Activated CD8-positive, alpha-beta memory T cell treated with anti-CD3 and anti-CD28 coated beads for 24 hours (primary cell): ENCODE measurements at regions not wholly inside any gene's neighbourhood (a gene's known extent, or its start where the extent isn't known, plus 50 kb on each side); places are given as distances from the start of the nearest gene placed in this dataset.

Source experiments
- DNase-seq: peaks from one replicate; pipeline ENCODE4 v3.0.0-alpha.2; 2020

GRCh38 chr20:59499863-59500262, 104.5 kb upstream of the PHACTR3 start:
- DNase-seq = no peak

DNA sequence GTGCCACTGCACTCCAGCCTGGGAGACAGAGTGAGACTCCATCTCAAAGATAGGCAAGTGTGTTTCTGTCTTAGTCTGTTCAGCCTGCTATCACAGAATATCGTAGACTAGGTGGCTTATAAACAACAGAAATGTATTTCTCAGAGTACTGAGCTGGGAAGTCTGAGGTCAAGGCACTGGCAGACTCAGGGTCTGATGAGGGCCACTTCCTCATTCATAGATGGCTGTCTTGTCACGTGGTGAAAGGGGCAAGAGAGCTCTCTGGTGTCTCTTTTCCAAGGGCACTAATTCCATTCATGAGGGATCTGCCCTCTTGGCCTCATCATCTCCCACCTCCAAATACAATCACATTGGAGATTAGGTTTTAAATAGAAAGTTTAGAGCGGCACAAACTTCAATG, 95.6 kb upstream of the PHACTR3 start:
- DNase-seq = no peak

GRCh38 chr20:59512651-59513050, 91.7 kb upstream of the PHACTR3 start:
- no peak for DNase-seq

- no peak for DNase-seq
Measured at GRCh38 chr20:59514554-59514953, 89.8 kb upstream of the PHACTR3 start.

GRCh38 chr20:59515013-59515905, 89.1 kb upstream of the PHACTR3 start:
- no peak for DNase-seq

DNA sequence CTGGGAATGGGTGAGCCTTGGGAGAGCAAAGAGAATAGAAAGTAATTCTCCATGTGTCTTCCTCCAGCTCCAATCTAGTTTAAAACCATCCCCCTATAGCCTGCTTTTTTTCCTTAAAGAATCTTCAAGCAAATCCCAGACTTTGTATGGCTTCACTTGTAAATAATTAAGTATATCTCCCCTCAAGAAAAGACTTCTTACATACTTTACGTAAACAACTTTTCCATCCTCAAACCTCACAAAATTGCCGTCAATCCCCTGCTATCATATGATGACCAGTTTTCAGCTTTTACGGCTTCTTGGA, 88.5 kb upstream of the PHACTR3 start:
- DNase-seq = no peak

- no peak for DNase-seq
Measured at GRCh38 chr20:59518881-59519706, 85.2 kb upstream of the PHACTR3 start.

- no peak for DNase-seq
Measured at GRCh38 chr20:59519707-59520014, 84.7 kb upstream of the PHACTR3 start.

GRCh38 chr20:59520814-59521213, 83.5 kb upstream of the PHACTR3 start:
- no peak for DNase-seq

DNA sequence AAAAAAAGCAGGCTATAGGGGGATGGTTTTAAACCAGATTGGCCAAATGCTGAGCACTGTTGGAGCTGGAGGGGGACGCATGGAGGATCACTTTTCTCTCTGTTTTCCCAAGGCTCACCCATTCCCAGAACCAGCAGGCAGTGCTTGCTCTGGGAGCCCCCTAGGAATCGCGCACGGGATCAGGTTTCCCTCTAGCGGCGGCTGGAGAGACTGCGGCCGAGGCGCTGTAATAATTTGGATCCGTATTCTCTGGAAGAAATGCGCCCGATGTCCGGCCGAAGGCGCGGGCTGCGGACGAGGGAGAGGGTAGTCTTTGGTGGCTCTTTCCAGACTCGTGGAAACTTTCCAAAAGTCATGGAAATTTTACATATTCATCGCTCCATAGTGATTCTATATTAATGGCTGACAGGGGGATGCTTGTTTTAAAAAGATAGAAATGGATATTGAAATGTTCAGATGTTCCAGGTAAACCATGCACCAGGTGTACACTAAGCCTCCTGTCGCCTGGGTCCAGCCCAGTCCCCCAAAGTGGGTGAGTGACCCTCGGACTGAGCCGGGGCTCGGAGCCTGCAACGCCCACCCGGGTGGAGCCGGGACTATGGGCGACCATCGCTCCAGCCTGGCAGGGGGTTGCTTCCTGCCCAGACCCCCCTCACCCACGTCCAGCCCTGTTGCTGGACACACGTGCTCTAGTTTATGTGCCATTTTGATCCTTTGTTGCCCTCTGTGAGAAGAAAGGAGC, 78.7 kb upstream of the PHACTR3 start:
- DNase-seq = peak; percentile 64

GRCh38 chr20:59526242-59527225, 77.8 kb upstream of the PHACTR3 start:
- DNase-seq = no peak

DNA sequence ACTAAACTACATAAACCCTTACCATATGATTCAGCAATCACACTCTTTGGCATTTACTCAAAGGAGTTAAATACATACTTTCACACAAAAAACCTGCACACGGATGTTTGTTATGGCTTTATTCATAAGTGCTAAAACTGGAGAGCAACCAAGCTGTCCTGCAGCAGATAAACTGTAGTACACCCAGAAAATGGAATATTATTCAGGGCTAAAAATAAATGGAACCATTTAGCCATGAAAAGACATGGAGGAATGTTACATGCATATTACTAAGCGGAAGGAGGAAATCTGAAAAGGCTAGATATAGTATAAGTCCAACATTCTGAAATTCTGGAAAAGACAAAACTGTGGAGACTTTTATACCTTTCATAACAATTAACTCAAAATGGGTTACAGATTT, 73.6 kb upstream of the PHACTR3 start:
- no peak for DNase-seq

DNA sequence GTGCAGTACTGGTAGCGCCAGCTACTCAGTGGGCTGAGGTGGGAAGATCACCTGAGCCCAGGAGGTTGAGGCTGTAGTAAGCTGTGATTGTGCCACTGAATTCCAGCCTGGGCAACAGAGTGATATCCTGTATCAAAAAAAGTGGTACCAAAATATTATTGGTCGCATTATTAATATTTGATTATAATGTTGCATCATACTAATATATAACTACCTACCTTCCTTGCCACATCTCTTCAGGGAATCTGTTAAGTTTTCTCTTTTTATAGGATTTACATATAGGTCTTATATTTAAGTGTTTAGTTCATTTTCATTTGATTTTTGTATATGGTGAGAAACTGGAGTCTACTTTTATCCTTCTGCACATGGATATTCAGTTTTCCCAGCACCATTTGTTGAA, 66.3 kb upstream of the PHACTR3 start:
- no peak for DNase-seq

DNA sequence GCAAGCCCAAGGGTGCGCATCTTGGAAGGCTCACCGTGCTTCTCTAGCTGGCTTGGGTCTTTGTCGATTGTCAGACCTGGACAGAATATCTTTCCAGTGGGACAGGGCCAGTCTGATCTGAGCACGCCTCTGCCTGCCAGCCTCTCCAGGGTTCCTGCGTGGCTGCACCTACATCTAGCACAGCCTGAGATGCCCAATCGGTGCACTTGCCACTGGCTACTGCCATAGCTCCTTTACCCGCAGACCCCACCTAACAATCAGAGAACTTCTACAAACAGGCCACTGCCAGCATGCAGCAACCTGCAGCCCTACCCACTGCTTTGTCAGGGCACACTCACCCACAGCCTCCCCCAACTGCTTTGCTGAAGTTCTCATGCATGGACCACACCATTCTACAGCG, 56.7 kb upstream of the PHACTR3 start:
- no peak for DNase-seq
